CD4-positive, alpha-beta memory T cell (primary cell): ENCODE measurements at regions not wholly inside any gene's neighbourhood (a gene's known extent, or its start where the extent isn't known, plus 50 kb on each side); places are given as distances from the start of the nearest gene placed in this dataset.

Experiments
- CTCF ChIA-PET: fragments of 350-600 bp; sonication (Branson Sonifier 250); formaldehyde crosslinking; loops from one replicate; lab custom pipeline; 2021; ENCODE audit warnings: inconsistent platforms; ENCODE audit not compliant: partially characterized antibody; lab: Charles Lee
- POLR2A ChIA-PET: fragments of 350-600 bp; sonication (Branson Sonifier 250); formaldehyde crosslinking; loops from one replicate; lab custom pipeline; 2021; ENCODE audit not compliant: partially characterized antibody; lab: Charles Lee
- DNase-seq, 5 donors: peaks; one replicate each; pipeline versions ENCODE4 v3.0.0 to v3.0.0-alpha.2; 2020 to 2022; ENCODE audit warnings: mixed read lengths in 1 of 5
- H3K27ac ChIP-seq: one replicate; pipeline ENCODE4 v1.7.0; 2013; ENCODE audit warnings: low read depth, low read length
- H3K27me3 ChIP-seq: 2 replicates; pipeline ENCODE4 v1.7.0; 2013; ENCODE audit warnings: mild to moderate bottlenecking, low read length, moderate library complexity; ENCODE audit not compliant: insufficient read depth
- H3K36me3 ChIP-seq: 2 replicates; pipeline ENCODE4 v1.7.0; 2013; ENCODE audit warnings: mild to moderate bottlenecking, low read length, moderate library complexity; ENCODE audit not compliant: insufficient read depth
- H3K4me1 ChIP-seq: 2 replicates; pipeline ENCODE4 v1.7.0; 2013; ENCODE audit warnings: mild to moderate bottlenecking, low read length, moderate library complexity; ENCODE audit not compliant: insufficient read depth
- H3K4me3 ChIP-seq, 2 donors: one replicate each; pipeline ENCODE4 v1.7.0; 2013; ENCODE audit warnings: low read length in 2 of 2, mild to moderate bottlenecking in 1 of 2
- H3K9me3 ChIP-seq, 2 donors: one replicate each; pipeline ENCODE4 v1.7.0; 2013; ENCODE audit warnings: low read length in 2 of 2, control low read depth in 1 of 2; ENCODE audit not compliant: control insufficient read depth in 1 of 2
- H3K27ac Mint-ChIP-seq, 7 donors: one replicate each; pipeline ENCODE4 v1.8.0; 2020 to 2021; ENCODE audit warnings: mixed read lengths in 7 of 7, mild to moderate bottlenecking in 6 of 7, inconsistent platforms in 3 of 7, moderate library complexity in 3 of 7
- H3K27me3 Mint-ChIP-seq, 2 donors: one replicate each; pipeline ENCODE4 v1.8.0; 2020 to 2021; ENCODE audit warnings: mixed read lengths in 2 of 2
- H3K36me3 Mint-ChIP-seq, 2 donors: one replicate each; pipeline ENCODE4 v1.8.0; 2020 to 2021; ENCODE audit warnings: mixed read lengths in 2 of 2, inconsistent platforms in 1 of 2, mild to moderate bottlenecking in 1 of 2
- H3K4me1 Mint-ChIP-seq, 4 donors: one replicate each; pipeline ENCODE4 v1.8.0; 2020 to 2021; ENCODE audit warnings: mixed read lengths in 4 of 4, mild to moderate bottlenecking in 1 of 4
- H3K4me3 Mint-ChIP-seq, 8 donors: one replicate each; pipeline ENCODE4 v1.8.0; 2020 to 2021; ENCODE audit warnings: mixed read lengths in 8 of 8, mild to moderate bottlenecking in 7 of 8, moderate library complexity in 6 of 8, inconsistent platforms in 3 of 8
- H3K9me3 Mint-ChIP-seq, 8 donors: one replicate each; pipeline ENCODE4 v1.8.0; 2020 to 2021; ENCODE audit warnings: mixed read lengths in 8 of 8, mild to moderate bottlenecking in 5 of 8, inconsistent platforms in 3 of 8, moderate library complexity in 1 of 8
- intact Hi-C: fragments of 100-400 bp; cut with micrococcal nuclease; formaldehyde crosslinking; loops from one replicate; pipeline ENCODE4 v1.15.1; 2023

DNA sequence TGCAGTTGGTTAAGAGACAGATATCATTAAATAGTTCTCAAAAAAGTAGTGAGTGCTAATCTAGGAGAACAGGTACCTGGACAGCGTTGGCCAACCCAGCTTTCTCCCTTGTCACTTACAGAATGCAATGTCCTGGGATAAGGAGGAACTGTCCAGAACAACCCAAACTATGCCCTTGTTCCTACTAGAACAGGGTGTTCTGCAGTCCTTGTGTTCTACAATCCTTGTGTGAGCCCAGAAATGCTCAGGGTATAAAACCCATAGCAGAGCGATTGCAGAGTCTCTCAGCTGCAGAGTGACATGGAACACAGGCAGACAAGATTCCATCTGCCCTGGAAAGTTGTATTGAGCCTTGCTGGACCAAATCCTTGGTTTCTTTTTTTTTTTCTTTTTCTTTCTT is 83.5 kb upstream of the VANGL1 start:
- Mint-ChIP-seq H3K4me1 (no peaks in the 10 kb centered on the region), H3K27ac (no peak overlapping the region), H3K27me3 (peaks cover 12 to 19% of the 10 kb centered on the region in 2 donors), H3K9me3 (peaks cover 0 to 3% (median 0%) of the 10 kb centered on the region in 8 donors), H3K36me3 (no peaks in the 10 kb centered on the region), H3K4me3 (no peak overlapping the region)
- ChIA-PET CTCF (no interaction called here), POLR2A (no interaction called here)
- Histone ChIP-seq H3K9me3 (no peaks in the 10 kb centered on the region), H3K27ac (no peak overlapping the region), H3K27me3 (no peaks in the 10 kb centered on the region), H3K36me3 (no peaks in the 10 kb centered on the region), H3K4me1 (no peaks in the 10 kb centered on the region), H3K4me3 (no peak overlapping the region)
- no peak for DNase-seq
- intact Hi-C loops: no loop called here

DNA sequence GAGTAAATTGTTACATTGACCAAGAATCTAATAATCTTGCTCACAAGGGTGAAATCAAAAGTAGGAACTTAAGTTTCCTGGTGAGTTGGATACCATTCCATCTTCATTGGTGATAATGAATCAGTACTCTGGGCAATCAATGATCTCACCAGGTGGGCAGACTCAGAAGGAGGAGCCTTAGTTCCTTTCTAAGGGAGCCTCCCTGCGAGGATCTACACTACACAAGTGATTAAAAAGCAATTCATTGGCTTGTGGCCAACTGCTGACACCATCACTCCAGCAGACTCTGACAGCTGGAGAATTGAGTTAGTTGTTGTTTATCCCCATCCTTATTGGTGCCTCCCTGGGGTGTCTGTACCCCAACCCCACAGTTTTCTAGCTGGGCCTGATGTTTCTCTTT is 84.1 kb upstream of the VANGL1 start:
- peaks cover 0 to 3% (median 0%) of the 10 kb centered on the region in 8 donors for H3K9me3 Mint-ChIP-seq
- intact Hi-C loops: no loop called here

DNA sequence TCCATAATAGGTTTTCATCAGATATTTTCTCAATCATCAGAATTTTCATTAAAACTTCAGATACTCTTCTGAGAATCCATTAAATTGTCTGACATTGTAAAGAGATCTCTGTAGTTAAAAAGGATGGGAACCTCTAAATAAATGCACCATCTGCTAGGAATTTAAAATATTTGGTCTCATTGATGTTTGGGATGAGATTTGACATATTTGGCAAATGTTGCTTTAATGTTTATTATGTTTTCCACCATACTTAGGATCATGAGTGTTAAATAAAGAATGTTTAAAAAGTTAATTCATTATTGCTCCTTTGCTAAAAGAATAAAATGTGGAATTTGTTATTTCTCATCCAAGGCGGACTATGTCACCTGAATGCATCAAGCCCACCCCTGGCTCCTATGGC is 85.5 kb upstream of the VANGL1 start:
- intact Hi-C loops: no loop called here
- H3K27me3 Mint-ChIP-seq: peaks cover 12 to 21% of the 10 kb centered on the region in 2 donors
- H3K4me1 Mint-ChIP-seq: no peaks in the 10 kb centered on the region
- no peak for DNase-seq
- Histone ChIP-seq H3K9me3 (no peaks in the 10 kb centered on the region), H3K27me3 (no peaks in the 10 kb centered on the region), H3K27ac (no peak overlapping the region), H3K4me3 (no peak overlapping the region), H3K36me3 (no peaks in the 10 kb centered on the region), H3K4me1 (no peaks in the 10 kb centered on the region)
- no peak overlapping the region for H3K4me3 Mint-ChIP-seq
- H3K36me3 Mint-ChIP-seq: no peaks in the 10 kb centered on the region
- H3K9me3 Mint-ChIP-seq: peaks cover 0 to 2% (median 0%) of the 10 kb centered on the region in 8 donors
- POLR2A ChIA-PET: no interaction called here
- CTCF ChIA-PET: no interaction called here
- H3K27ac Mint-ChIP-seq: no peak overlapping the region

More for the DNA sequence above, 84.1 kb upstream of the VANGL1 start:
- Histone ChIP-seq H3K4me1 (no peaks in the 10 kb centered on the region), H3K4me3 (no peak overlapping the region), H3K9me3 (no peaks in the 10 kb centered on the region), H3K27ac (no peak overlapping the region), H3K27me3 (no peaks in the 10 kb centered on the region), H3K36me3 (no peaks in the 10 kb centered on the region)
- ChIA-PET POLR2A (no interaction called here), CTCF (no interaction called here)
- no peak overlapping the region for H3K27ac Mint-ChIP-seq
- peaks cover 12 to 17% of the 10 kb centered on the region in 2 donors for H3K27me3 Mint-ChIP-seq
- H3K4me1 Mint-ChIP-seq: no peaks in the 10 kb centered on the region
- no peaks in the 10 kb centered on the region for H3K36me3 Mint-ChIP-seq
- DNase-seq: no peak
- H3K4me3 Mint-ChIP-seq: no peak overlapping the region

DNA sequence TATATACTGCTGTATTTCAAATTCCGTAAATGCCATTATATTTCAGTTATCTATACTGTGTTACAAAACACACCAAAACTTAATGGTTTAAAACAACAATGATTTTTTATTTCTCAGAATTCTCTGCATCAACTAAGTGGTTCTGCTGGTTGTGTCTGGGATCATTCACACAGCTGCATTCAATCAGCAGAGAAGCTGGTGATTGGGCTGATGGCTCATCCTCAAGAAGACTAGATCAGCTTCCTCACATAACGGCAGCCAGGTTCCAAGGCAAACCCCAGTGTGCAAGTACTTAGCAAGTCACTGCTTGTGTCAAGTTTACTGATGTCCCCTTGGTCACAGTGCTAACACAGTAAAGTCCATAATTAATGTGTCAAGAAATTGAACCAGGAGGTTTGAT is 86.3 kb upstream of the VANGL1 start:
- DNase-seq: no peak
- Histone ChIP-seq H3K4me1 (no peaks in the 10 kb centered on the region), H3K27me3 (no peaks in the 10 kb centered on the region), H3K27ac (no peak overlapping the region), H3K4me3 (no peak overlapping the region), H3K36me3 (no peaks in the 10 kb centered on the region), H3K9me3 (no peaks in the 10 kb centered on the region)
- ChIA-PET CTCF (no interaction called here), POLR2A (no interaction called here)
- Mint-ChIP-seq H3K36me3 (no peaks in the 10 kb centered on the region), H3K4me3 (no peak overlapping the region), H3K4me1 (no peaks in the 10 kb centered on the region), H3K27ac (no peak overlapping the region), H3K9me3 (peaks cover 0 to 2% (median 0%) of the 10 kb centered on the region in 8 donors), H3K27me3 (peaks cover 14 to 22% of the 10 kb centered on the region in 2 donors)
- intact Hi-C loops: no loop called here

DNA sequence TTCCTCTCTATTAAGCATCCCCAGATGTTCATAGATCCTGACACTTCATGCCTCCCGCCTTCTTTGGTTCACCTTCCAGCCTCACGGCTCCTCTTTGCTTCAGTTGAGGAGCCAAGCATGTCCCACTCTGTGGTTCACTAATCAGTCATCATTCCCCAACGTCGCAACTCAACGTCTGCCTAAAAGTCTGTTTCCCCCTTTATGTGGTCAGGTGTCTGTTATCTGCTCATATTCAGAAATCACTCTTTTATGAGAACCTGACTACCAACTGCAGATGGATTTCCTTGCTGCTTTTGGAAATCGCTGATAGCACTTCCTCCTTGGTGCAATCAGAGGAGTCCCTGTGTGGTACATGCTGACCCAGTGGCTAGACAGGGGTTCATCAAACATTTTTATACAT is 94.1 kb upstream of the VANGL1 start:
- H3K4me1 Mint-ChIP-seq: no peaks in the 10 kb centered on the region
- CTCF ChIA-PET: no interaction called here
- no peak overlapping the region for H3K27ac Mint-ChIP-seq

DNA sequence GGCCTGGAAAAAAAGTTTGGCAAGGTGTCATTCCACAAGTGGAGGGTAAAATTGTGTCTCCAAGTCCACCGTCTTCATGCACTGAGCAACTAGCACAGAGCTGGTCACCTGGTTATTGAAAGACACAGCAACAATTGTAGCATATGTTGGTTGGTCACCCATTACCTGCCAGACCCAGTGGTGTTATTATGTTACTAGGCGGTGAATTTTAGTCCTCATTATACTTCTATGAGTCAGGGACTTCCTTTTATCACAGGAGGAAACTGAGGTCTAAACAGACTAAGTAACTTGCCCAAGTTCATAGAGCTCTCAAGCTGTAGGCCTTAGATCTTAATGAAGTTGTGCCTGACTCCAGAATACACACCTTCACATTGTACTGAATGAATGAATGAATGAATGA is 94.9 kb upstream of the VANGL1 start:
- ChIA-PET POLR2A (no interaction called here), CTCF (no interaction called here)
- Histone ChIP-seq H3K27me3 (no peaks in the 10 kb centered on the region), H3K4me3 (no peak overlapping the region), H3K36me3 (no peaks in the 10 kb centered on the region), H3K9me3 (no peaks in the 10 kb centered on the region), H3K27ac (no peak overlapping the region), H3K4me1 (no peaks in the 10 kb centered on the region)
- Mint-ChIP-seq H3K27ac (no peak overlapping the region), H3K36me3 (no peaks in the 10 kb centered on the region), H3K4me3 (no peak overlapping the region), H3K4me1 (no peaks in the 10 kb centered on the region), H3K27me3 (peaks cover 9 to 16% of the 10 kb centered on the region in 2 donors), H3K9me3 (peaks cover 0 to 4% (median 0%) of the 10 kb centered on the region in 8 donors)
- intact Hi-C loops: no loop called here
- DNase-seq: no peak

More for the DNA sequence above, 94.1 kb upstream of the VANGL1 start:
- H3K9me3 ChIP-seq: no peaks in the 10 kb centered on the region
- no peak overlapping the region for H3K4me3 ChIP-seq
- no peak for DNase-seq
- no peaks in the 10 kb centered on the region for H3K4me1 ChIP-seq
- Mint-ChIP-seq H3K9me3 (peaks cover 0 to 4% (median 0%) of the 10 kb centered on the region in 8 donors), H3K4me3 (no peak overlapping the region), H3K36me3 (no peaks in the 10 kb centered on the region), H3K27me3 (peaks cover 13 to 18% of the 10 kb centered on the region in 2 donors)
- no peaks in the 10 kb centered on the region for H3K27me3 ChIP-seq
- H3K27ac ChIP-seq: no peak overlapping the region
- intact Hi-C loops: no loop called here
- POLR2A ChIA-PET: no interaction called here
- H3K36me3 ChIP-seq: no peaks in the 10 kb centered on the region

DNA sequence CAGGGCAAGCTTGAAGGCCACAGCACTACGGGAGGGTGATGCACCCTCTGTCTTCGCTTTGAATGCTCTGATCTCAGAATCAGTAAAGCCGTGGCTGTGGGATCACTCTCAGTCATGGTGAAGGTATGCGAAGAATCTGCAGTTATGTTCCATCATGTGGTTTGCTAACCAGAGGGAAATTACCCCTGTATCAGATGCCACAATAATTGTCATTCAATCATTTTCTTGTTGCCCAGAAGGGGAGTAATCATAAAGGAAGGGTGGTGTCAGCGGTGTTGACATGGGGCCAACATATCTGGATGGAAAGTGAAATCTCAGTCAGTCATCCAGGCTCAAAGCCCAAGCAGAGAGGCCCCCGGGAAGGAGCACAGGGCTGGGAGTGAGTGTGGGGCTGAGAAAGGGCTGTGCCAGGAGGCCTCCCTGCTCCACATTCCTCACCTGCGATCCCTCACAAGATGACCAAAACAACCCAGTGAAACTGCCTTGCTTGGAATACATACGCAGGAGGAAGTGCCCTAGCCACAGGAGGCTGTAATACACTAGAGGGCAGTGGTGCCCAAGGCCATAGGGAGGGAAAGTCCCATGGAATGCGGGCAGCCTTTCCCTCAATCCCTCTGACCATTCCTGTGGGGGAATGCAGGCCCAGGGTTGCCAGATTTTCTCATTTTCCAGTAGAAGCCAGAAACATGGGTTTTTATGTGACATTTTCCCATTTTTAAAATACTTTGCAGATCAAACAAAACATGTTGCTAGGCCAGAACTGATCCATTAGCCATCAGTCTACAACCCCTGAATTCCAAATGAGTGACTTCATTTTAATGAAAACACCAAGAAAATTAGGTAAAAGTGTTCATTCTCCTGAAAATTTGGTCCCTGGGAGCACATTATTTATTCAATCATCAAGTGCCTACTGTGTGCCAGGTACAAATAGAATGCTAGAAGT is 95.7 kb upstream of the VANGL1 start:
- no peaks in the 10 kb centered on the region for H3K36me3 ChIP-seq
- no peaks in the 10 kb centered on the region for H3K36me3 Mint-ChIP-seq
- H3K27ac Mint-ChIP-seq: no peak overlapping the region
- DNase-seq: no peak
- ChIA-PET CTCF (no interaction called here), POLR2A (no interaction called here)
- no peak overlapping the region for H3K4me3 Mint-ChIP-seq
- H3K27me3 ChIP-seq: no peaks in the 10 kb centered on the region
- no peak overlapping the region for H3K27ac ChIP-seq
- no peaks in the 10 kb centered on the region for H3K4me1 Mint-ChIP-seq
- peaks cover 6 to 19% of the 10 kb centered on the region in 2 donors for H3K27me3 Mint-ChIP-seq
- H3K4me1 ChIP-seq: no peaks in the 10 kb centered on the region
- H3K4me3 ChIP-seq: no peak overlapping the region
- H3K9me3 ChIP-seq: no peaks in the 10 kb centered on the region
- intact Hi-C loops: no loop called here
- H3K9me3 Mint-ChIP-seq: peaks cover 0 to 4% (median 0%) of the 10 kb centered on the region in 8 donors
